GM23248 (cell line): ENCODE measurements at regions not wholly inside any gene's neighbourhood (a gene's known extent, or its start where the extent isn't known, plus 50 kb on each side); places are given as distances from the start of the nearest gene placed in this dataset.

Experiments used
- EZH2 ChIP-seq: fragments of 200-600 bp; sonication (generic); IDR thresholded peaks from 2 replicates; pipeline ENCODE4 v1.6.1; 2018; ENCODE audit warnings: antibody characterized with exemption, mild to moderate bottlenecking; ENCODE audit not compliant: insufficient read depth, poor library complexity, severe bottlenecking
- EZH2phosphoT487 ChIP-seq: fragments of 200-600 bp; sonication (generic); IDR thresholded peaks from 2 replicates; pipeline ENCODE4 v1.6.1; 2018; ENCODE audit warnings: antibody characterized with exemption, moderate library complexity, mild to moderate bottlenecking, low read depth; ENCODE audit not compliant: insufficient read depth

DNA sequence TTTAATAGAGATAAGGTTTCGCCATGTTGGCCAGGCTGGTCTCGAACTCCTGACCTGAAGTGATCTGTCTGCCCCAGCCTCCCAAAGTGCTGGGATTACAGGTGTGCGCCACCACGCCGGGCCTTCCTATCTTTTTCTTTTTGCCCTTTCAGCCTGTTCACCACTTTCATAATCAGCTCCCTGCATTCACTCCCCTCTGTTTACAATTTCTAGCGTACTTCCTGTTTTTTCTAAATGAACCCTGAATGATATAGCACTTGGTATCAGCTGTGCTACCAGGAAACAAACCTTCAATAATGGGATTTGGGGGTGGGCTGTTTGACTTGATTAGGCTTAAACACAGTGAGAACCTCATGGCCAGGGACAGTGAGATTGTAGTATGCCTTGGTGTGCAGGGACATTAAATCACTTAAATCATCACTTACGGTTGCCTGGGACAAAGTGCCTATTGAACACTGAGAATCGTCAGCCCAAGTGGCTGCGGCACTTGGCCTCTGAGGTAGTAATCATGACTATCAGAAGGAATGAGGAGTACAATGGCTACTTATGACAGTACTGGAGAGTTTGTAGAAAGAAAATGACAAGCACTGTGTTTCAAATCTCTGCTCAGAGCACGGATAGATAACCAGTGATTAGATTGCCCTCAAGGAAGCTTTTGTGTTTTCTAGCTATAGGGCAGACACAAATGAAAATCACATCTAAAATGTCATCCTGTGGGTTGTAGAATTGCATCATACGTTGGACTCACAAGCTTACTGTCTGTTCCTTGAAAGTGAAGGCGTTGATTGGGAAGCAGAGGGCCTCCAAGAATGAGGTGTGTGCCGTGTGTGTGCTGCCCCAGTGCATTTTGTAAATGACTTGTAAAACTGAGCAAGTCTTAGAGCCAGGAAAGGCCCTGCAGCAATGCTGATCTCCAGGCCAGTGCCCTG, 661.8 kb downstream of the MATN1 start:
- no peak for TF ChIP-seq EZH2
- no peak for TF ChIP-seq EZH2phosphoT487
